Uterus (tissue), 3 donors: ENCODE measurements at regions not wholly inside any gene's neighbourhood (a gene's known extent, or its start where the extent isn't known, plus 50 kb on each side); places are given as distances from the start of the nearest gene placed in this dataset.

Experiments
- DNase-seq, 2 donors: peaks; one replicate each; pipeline ENCODE4 v3.0.0-alpha.2; 2019 to 2020
- H3K27ac ChIP-seq, 2 donors: fragments of 200-600 bp; sonication (generic); 1 replicate in 1 of 2; 2 replicates in 1 of 2; pipeline ENCODE4 v1.5.1; 2016 to 2018
- H3K27me3 ChIP-seq, 2 donors: fragments of 200-600 bp; sonication (generic); one replicate each; pipeline ENCODE4 v1.5.1; 2018 to 2019; ENCODE audit warnings: control low read depth in 1 of 2
- H3K36me3 ChIP-seq, 2 donors: fragments of 200-600 bp; sonication (generic); one replicate each; pipeline ENCODE4 v1.5.1; 2019; ENCODE audit warnings: control low read depth in 1 of 2
- H3K4me1 ChIP-seq, 2 donors: fragments of 200-600 bp; sonication (generic); one replicate each; pipeline ENCODE4 v1.5.1; 2018 to 2019; ENCODE audit warnings: control low read depth in 1 of 2
- H3K4me3 ChIP-seq, 2 donors: fragments of 200-600 bp; sonication (generic); 1 replicate in 1 of 2; 2 replicates in 1 of 2; pipeline ENCODE4 v1.5.1; 2018 to 2019; ENCODE audit warnings: mild to moderate bottlenecking in 1 of 2
- H3K9me3 ChIP-seq, 2 donors: fragments of 200-600 bp; sonication (generic); one replicate each; pipeline ENCODE4 v1.5.1; 2019; ENCODE audit warnings: control low read depth in 1 of 2
- CTCF ChIP-seq, 4 experiments: fragments of 200-600 bp in 2 of 4; fragments of 450-650 bp in 2 of 4; sonication (generic) in 2 of 4; IDR thresholded peaks; one replicate each; pipeline ENCODE4 v1.5.1; 2016 to 2019; ENCODE audit warnings: antibody characterized with exemption in 4 of 4, mild to moderate bottlenecking in 2 of 4, moderate library complexity in 1 of 4
- POLR2A ChIP-seq, 2 donors: fragments of 450-650 bp; IDR thresholded peaks; one replicate each; pipeline ENCODE4 v1.6.1; 2016; ENCODE audit warnings: antibody characterized with exemption in 2 of 2, mild to moderate bottlenecking in 1 of 2, moderate library complexity in 1 of 2
- intact Hi-C: fragments of 100-400 bp; cut with DNase I; formaldehyde crosslinking; loops from one replicate; pipeline ENCODE4 v1.15.1; 2023; ENCODE audit warnings: low total_unique reads
- donor health status: DM: yes; HTN: yes; CAD: no.

DNA sequence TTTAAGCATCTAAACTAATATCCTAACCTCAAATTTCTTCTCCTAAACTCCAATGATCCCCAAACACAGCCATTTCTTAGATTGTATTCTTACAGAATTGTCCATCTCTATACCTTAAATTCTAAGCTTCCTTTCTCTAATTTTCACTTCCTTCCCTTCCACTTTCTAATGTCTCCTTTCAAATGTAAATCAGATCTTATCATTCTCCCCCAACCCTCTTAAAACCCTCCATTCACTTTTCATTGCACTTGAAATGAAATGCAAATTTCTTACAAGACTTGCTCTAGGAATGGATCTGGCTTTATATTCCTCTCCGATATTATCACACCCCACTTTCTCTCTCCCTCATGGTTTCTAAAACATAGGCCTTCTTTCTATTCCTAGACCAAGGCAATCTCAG lies 534.6 kb downstream of the LMO4 start:
- no peaks in the 10 kb centered on the region for H3K4me1 ChIP-seq
- no peak overlapping the region for H3K4me3 ChIP-seq
- TF ChIP-seq CTCF (IDR thresholded peaks at IDR 0.05), result no peak
- no peak for TF ChIP-seq POLR2A (IDR thresholded peaks at IDR 0.05)
- DNase-seq, result no peak
- no peaks in the 10 kb centered on the region for H3K9me3 ChIP-seq
- no peaks in the 10 kb centered on the region for H3K27me3 ChIP-seq
- intact Hi-C loops, result no loop called here
- no peaks in the 10 kb centered on the region for H3K36me3 ChIP-seq
- H3K27ac ChIP-seq, result no peak overlapping the region

DNA sequence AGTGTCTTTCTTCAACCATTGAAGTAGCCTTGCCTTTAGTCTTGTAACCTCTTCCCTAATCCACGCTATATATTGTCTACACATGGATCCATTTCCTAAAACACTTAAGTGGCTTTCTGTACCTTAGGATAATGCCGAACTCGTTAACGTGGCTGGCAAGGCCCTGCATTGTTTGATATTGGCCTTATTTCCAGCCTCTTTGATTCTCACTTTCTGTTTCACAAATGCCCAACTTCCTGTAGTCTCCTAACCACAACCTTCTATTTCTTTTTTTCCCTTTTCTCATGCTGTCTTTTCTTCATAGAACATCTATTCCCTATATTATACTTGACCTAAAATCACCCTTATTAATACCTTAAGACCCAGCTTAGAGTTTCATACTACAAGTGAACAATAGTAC lies 536.0 kb downstream of the LMO4 start:
- Histone ChIP-seq H3K36me3 (no peaks in the 10 kb centered on the region), H3K4me1 (no peaks in the 10 kb centered on the region), H3K4me3 (no peak overlapping the region), H3K27me3 (no peaks in the 10 kb centered on the region), H3K9me3 (no peaks in the 10 kb centered on the region), H3K27ac (no peak overlapping the region)
- TF ChIP-seq CTCF (IDR thresholded peaks at IDR 0.05) (no peak), POLR2A (IDR thresholded peaks at IDR 0.05) (no peak)
- DNase-seq, result no peak
- intact Hi-C loops, result no loop called here

DNA sequence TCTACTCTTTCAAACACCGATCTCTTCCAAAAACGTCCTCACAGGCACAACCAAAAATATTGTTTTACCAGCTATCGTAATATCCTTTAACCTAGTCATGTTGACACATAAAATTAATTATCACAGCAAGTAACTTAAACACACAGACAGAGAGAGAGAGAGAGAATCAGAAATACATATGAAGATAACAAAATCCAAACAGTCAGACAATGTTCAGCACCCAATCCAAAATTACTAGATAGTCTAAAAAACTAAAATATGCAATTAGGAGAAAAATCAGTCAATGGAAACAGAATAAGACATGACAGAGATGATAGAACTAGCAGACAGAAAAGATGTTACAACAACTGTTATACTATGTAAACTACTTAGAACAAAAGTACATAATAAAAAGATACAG lies 537.7 kb downstream of the LMO4 start:
- TF ChIP-seq CTCF (IDR thresholded peaks at IDR 0.05) (no peak), POLR2A (IDR thresholded peaks at IDR 0.05) (no peak)

DNA sequence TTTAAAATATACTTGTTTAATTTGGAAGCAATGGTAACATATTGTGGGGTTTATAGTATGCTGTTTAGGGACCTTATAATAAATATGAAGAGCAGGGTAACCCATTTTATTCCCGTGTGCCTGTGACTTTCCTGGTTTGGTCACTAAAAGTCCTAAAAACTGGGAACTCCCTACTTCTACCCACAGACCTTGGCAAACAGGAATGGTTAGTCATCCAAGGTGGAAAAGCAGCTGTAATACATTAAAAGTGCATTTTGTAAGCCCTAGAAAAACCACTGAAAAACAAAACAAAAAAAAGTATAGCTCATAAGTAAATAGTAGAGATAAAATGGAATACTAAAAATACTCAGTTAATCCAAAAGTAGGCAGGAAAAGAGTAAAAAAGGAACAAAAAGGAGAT lies 538.9 kb downstream of the LMO4 start:
- Histone ChIP-seq H3K27ac (no peak overlapping the region), H3K9me3 (no peaks in the 10 kb centered on the region), H3K27me3 (no peaks in the 10 kb centered on the region), H3K4me1 (no peaks in the 10 kb centered on the region), H3K4me3 (no peak overlapping the region), H3K36me3 (no peaks in the 10 kb centered on the region)
- intact Hi-C loops, result no loop called here
- no peak for TF ChIP-seq CTCF (IDR thresholded peaks at IDR 0.05)
- no peak for TF ChIP-seq POLR2A (IDR thresholded peaks at IDR 0.05)
- DNase-seq, result no peak

More for the DNA sequence above, 537.7 kb downstream of the LMO4 start:
- Histone ChIP-seq H3K27me3 (no peaks in the 10 kb centered on the region), H3K27ac (no peak overlapping the region), H3K9me3 (no peaks in the 10 kb centered on the region), H3K36me3 (no peaks in the 10 kb centered on the region), H3K4me3 (no peak overlapping the region), H3K4me1 (no peaks in the 10 kb centered on the region)
- intact Hi-C loops, result no loop called here
- DNase-seq, result no peak

DNA sequence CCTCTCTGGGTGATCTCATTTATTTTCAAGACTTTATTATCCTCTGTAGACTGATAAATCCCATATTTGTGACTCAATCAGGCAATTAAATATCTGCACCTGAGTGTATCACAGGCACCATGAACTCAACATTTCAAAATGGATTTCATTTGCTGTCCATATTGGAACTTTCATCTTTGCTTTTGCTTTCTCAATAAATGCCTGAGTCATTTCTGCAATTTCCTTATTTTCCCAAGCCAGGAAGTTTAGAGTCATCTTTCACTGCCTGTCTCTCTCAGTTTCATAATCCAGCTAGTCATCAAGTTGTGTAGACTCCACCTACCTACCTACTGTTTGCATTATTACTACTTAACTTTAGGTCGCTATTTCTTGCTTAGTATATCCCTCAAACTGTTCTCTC lies 540.9 kb downstream of the LMO4 start:
- Histone ChIP-seq H3K36me3 (no peaks in the 10 kb centered on the region), H3K4me1 (no peaks in the 10 kb centered on the region), H3K27ac (no peak overlapping the region), H3K4me3 (no peak overlapping the region), H3K9me3 (no peaks in the 10 kb centered on the region), H3K27me3 (no peaks in the 10 kb centered on the region)
- no peak for TF ChIP-seq CTCF (IDR thresholded peaks at IDR 0.05)
- no peak for TF ChIP-seq POLR2A (IDR thresholded peaks at IDR 0.05)
- intact Hi-C loops, result no loop called here
- no peak for DNase-seq
